IPS-NIHi11 (cell line): ENCODE measurements at regions not wholly inside any gene's neighbourhood (a gene's known extent, or its start where the extent isn't known, plus 50 kb on each side); places are given as distances from the start of the nearest gene placed in this dataset.

Experiments used
- DNase-seq: peaks from one replicate; pipeline ENCODE4 v3.0.0; 2012; ENCODE audit warnings: mixed read lengths, low spot score

DNA sequence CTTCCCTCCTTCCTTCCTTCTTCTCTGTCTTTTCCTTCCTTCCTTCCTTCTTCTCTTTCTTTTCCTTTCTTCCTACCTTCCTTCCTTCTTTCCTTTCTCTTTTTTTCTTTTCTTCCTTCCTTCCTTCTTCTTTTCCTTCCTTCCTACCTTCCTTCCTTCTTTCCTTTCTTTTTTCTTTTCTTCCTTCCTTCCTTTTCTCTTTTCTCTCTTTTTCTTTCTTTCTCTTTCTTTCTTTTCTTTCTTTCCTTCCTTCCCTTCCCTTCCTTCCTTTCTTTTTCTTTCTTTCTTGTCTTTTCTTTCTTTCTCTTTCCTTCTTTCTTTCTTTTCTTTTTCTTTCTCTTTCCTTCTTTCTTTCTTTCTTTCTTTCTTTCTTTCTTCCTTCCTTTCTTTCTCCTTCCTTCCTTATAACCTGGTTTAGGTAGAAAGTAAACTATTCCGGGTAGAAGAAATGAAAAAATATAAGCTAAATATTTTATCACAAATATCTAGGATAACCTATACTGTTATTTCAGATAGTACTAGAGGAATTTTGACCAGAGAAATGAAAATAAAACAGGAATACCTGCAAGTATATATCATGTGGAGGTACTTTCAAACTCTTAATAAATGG, 1741.8 kb upstream of the CDH9 start:
- no peak for DNase-seq

DNA sequence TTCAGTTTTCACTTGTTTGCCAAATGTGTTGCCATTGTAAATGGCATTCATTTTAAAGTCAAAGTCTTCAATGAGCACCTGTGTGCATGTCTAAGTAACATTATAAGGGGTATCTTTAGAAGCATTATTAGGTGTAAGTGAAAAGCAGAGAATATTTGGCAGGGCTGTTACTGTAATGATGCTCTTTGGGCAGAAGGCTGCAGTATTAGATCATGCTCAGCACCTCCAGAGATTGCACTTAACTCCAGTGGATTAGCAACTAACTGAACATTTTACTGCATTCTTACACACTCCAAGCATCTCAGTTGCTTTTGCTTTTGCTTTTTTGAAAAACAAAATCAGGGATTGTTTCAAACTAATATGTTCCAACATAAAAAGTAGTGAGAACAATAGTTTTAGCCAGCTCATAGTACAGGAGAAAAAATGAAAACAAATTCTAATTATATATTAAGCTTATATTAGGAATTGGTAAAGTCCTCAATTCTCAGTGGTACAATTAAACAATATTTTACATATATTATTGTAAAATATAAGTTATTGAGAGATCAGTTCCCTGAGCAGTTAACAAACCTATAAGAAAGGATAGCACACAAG, 1740.9 kb upstream of the CDH9 start:
- DNase-seq: peak; percentile 6

DNA sequence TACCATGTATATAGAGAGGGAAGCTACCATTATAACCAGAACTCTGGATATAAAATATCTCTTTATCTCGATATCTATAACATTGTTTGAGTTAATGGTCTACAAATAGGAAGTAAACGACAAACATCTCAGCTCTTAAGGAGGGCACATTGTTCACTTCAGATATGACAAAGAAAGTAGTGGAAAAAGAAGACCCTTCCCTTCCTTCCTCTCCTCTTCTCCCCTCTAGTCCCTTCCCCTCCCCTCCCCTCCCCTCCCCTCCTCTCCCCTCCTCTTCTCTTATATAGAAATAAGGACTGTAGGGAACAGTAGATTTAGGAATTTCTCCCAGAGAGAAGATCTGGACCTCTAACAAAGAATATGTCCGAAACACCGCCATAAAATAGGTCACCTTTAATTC, 1731.9 kb upstream of the CDH9 start:
- no peak for DNase-seq

DNA sequence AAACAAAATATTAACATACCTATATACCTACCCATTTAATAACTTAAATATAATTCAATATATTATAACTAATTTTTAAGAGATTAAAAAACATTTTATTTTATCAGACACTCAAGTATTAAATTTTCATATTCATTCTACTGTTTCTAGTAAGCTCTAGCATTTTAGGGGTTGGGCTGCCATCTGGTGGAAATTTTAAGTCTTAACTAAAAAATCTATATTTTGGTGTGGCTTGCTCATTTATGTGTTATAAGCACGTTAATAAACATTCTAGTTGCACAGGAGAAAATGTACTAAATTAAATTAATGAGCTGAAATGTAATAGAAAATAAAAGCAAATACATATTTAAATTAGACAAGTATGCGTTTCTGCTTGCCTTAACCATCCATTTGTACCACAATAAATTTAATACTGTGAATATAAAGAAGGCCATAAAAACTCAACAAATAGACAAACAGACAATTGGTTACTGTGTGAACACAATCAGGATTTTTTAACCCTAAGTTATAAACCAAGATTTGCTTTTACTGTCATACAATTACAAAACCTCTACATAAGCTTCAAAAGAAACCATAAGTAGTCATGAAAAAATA, 1728.3 kb upstream of the CDH9 start:
- DNase-seq: peak; percentile 9

DNA sequence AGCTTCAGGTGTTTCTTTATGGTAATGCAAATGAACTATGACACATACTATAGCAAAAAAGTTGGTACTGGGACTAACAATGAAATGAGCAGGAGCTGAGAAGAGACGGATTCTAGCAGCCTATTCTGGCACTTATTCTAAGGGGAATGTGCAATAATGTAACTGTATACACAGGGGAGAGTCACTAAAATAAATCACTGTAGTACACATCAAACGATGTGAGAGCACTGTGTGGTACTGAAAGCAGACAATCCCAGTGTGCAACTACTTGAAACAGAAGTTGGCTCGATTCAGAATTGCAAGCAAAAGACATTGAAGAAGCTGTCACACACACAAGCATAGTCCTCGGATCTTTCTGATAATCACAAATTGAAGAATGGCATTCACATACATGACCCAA, 1713.0 kb upstream of the CDH9 start:
- DNase-seq: no peak

DNA sequence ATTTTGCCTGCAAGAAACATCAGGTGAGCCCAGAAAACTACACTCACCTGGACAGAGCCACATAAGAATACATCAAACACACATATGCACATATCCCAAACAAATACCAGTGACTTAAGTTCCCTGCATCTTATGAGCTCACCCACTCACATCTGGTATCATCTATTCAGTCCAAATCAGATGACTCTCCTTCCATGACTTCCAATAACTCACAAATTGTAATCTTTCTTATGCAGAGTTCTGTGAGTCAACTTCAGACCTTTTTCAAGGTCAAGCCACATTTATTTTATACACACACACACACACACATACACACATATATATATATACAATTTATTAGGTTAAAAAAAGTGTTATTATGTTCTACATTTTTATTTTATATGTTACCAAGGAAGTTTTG, 1711.9 kb upstream of the CDH9 start:
- no peak for DNase-seq

DNA sequence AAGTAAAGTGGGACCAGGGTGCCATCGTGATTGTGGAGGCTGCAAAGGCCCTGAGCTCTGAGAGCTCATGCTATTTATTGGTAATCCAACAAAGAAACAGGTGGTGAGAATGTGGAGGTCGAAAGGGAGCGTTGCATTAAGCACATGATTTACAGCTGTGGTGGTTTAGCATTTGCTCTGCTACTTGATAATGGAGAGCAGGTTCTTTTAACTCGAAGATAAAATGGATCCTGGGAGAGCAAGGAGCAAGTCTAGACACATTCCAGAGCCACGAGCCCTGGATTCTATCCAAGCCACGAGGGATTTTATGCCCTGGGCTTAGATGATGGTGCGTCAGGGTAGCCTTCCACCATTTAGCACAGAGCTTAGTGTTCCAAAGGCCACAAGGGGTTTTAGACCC, 1710.1 kb upstream of the CDH9 start:
- no peak for DNase-seq

DNA sequence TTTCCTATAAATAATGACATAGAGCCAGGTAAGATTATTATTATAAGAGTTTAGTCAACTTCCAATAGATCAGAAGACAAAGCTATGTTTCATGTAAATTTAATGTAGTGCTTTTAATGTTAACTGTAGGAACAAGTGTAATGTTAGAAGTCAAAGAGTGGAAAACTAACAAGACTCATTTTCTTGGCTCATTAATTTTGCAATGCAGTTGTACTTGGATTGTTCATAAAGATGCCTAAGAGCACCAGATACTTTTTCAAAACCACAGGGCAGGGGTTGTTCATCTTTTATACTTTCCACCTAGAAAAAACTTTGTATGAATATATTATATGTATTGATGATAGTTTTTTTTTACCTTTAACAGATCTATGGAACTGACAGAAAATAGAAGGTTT, 1705.3 kb upstream of the CDH9 start:
- DNase-seq: no peak

DNA sequence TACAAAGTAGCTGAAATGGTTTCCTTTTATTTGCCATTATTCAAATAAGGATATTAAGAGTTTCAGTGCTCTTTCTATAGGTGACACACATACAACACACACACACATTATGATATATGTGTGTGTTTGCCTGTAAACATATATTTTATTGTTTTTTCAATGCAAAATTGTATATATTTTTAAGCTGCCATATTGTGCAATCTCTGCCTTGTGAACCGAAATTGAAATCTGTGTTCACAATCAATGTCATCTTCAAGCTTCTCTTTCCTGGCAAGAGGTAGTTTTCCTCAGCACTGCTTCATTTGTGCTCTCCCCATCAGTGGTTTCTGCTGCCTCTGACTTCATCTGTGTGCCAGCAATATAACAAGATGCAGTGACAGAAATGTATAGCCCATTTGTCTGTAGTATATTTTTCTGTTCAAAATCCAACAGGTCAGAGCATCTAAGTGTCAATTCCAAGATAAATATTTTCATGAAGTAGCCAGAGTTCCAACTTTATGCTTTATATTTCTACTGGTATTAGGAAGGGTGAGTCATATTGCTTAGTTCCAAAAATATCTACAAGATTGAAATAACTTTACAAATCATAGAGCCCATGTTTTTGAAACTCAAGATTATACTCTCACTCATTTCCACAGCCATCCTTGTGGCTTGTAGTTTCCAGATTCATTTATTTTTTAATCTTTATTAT, 1704.8 kb upstream of the CDH9 start:
- no peak for DNase-seq

DNA sequence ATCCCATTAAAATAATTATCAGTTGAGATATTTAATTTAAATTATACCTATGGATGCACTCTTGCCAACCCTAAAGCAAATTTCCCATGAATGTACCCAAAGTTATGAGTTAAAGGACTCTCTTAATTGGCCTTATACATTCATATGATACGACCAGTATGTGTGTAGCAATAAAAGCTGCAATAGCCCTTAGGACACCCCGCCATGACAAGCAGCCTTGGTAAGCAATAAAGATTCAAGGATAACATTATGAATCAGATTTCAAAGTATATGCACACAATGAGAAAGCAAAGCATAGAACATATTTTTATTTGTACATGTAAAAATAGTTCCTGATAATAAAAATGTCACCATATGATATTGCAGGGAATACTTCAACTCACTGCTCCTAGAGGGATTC, 1699.3 kb upstream of the CDH9 start:
- no peak for DNase-seq

DNA sequence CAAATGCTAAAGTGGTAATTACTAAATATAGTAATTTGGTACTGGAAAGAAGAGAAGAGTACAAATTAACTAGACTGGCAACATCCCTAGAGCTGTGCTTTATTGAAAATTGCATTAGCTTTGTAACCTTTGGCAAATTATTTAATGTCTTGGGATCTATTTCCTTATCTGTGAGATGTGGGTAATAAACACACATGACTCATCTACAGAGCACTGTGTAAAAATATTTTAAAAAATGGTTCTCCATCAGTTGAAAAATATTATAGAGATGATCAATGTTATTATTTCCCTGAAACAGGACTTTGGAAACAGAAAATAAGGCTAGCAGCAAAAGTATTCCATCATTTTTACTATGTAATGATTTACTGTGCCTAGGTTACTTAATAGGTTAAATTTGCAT, 1698.8 kb upstream of the CDH9 start:
- DNase-seq: no peak

DNA sequence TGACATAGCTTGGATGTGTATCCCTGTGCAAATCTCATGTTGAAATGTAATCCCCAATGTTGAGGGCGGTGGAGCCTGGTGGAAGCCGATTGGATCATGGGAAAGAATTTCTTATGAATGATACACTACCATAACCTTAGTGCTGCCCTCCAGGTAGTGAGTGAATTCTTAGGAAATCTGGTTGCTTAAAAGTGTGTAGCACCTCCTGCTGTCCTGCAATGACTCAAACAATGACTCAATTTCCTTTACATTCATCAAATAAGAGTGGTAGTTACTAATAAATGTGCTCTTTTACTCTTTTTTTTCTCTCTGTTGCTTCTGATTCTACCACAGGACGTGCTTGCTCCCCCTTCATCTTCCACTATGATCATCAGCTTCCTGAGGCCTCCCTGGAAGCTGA, 1696.0 kb upstream of the CDH9 start:
- no peak for DNase-seq

DNA sequence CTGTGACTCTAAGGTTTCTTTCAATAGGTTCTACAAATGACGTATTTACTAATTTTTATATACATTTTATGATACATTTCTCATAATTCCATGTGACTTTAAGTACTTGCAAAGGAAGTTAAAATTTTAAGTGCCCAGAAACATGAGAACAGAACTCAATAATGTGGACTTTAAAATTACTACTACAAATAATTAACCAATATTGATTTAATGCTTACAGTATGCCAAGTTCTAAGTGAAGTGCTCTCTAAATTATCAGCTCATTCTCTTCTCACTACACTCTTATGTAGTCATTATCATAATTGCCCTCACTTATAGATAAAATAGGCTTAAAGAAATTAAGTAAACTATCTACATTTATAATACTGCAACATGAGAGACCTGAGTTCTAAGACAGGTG, 1690.7 kb upstream of the CDH9 start:
- DNase-seq: no peak

DNA sequence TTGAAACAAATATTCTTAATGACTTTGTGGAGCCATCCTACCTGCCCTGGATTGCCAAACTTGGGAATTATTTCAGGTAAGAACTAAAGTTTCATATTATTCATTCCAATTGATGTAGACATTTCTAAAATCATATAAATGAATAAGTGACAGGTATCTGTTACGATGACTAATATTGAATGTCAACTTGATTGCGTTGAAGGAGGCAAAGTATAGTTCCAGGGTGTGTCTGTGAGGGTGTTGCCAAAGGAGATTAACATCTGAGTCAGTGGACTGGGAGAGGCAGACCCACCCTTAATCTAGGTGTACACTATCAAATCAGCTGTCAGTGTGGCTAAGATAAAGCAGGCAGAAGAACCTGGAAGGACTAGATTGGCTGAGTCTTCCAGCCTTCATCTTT, 1688.4 kb upstream of the CDH9 start:
- no peak for DNase-seq

DNA sequence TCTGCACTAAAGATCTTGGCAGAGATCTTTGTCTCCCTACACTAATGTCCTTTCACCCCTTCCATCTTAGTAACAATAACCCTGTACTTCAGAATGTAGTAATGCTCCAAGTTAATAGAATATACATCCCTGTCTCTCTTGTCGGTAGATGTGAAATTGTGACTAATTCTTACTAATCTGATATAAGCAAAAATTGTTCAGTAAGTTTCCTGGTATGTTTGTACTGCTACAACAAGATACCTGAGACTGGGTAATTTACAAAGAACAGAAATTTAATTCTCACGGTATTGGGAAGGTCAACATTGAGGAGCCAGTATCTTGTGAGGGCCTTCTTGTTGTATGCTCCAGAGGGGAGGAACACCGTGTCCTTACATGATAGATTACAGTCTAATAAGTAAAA, 1686.6 kb upstream of the CDH9 start:
- no peak for DNase-seq

DNA sequence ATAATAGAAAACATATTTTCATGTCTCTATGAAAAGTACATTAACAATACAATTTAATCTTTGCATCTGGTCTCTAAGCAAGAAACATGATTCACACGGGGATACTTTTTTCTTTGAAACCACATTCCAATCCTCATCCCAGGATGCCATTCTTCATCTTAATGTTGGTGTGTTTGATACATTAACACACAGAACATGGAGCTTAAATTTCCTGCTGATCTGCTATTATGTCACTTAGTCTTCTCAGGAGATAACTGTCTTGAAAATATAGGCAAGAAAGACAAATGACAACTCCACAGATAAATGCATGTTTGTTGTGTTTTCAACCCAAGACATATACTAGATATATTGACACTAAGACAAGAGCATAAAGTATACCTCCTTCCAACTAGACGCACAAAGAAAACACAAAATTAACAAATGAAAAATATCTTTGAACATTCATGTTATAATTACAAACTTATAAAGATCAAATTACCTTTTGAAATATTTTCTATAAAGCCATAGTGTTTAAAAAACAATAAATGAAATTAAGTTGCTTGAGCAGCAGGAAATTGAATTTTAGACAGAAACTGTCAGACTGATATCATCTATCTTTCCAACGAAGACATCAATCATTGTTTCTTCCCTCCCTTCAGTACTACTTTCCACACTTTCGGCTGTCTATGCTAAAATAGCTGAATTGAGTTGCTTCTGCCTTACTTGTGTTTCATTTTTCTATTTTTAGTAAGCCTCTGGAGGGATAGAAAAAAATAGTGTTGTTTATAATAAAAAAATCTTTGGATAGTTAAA, 1676.7 kb upstream of the CDH9 start:
- no peak for DNase-seq

DNA sequence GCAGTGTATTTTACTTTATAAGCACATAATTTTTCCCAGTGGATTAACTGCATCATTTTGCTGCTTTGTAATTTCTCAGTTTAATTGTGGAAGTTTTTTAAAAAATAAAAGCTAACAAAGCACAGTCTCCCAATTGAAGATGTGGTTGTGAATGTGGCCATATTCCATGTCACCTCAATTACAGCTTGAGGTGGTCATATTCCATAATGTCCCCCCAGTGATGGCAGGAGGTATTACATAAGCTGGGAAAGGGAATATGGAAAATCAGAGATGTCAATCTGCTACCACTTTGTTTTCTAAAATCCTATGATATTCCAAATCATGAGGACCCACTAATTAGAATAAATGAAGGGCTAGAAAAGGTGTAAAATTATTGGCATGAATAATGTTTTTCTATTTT, 1672.0 kb upstream of the CDH9 start:
- peak; percentile 7 for DNase-seq

DNA sequence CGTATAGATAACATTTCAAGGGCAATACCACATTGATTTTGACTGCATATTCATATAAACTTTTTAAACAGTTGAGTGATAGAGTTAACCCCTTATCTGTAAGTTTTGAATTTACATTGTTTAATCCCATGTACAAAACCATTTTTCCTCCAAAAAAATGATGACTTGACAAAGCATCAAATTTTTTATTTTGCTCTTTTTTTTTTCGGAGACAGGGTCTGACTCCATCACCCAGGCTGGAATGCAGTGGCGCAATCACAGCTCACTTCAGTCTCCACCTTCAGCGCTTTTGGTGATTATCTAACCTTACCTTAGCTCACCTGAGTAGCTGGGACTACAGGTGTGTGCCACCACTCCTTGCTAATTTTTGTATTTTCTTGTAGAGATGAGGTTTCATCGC, 1670.1 kb upstream of the CDH9 start:
- DNase-seq: no peak

DNA sequence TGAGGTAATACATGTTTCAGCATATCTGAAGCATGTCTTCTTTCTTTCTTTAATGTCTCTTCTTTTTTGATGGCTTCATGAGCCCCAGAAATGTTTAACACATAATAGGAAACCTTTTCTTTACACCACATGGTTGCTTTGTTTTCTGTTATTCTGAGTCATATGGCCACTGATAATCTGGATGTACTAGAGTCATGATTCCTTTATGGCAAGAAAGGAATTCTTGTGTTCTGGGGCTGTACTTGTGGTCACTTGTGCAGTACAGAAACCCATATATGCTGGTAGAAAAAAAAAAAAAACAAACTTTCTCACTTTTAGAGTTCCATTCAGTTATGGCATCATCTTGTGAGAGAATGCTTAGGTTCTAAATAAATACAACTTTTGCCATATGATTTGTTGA, 1669.3 kb upstream of the CDH9 start:
- DNase-seq: no peak

DNA sequence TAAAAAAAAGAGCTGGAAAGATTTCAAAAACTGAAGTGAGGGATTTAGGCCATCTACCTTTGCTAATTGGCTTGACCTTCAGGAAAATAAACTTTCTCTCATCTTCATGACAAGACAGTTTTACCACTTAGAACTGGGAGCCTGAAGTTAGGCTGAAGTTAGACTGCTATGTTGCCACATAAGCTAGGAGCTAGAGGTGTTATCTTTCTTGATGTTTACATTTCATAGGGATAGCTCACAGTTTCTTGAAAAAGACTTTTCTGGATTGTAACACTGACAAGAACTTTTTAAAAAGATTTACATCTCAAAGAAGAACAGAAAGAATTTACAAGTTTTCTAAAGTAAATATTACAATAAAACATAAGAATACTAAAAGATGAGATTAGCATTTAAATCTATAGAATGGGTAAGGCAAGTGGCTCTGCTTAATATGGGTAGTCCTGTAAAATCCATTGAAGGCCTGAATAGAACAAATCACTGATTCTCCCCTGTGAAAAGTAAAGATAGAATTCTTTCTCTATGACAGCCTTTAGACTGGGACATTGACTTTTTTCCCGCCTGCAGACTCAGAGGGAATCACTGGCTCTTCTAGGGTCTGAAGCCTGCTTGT, 1665.4 kb upstream of the CDH9 start:
- DNase-seq: peak; percentile 4

DNA sequence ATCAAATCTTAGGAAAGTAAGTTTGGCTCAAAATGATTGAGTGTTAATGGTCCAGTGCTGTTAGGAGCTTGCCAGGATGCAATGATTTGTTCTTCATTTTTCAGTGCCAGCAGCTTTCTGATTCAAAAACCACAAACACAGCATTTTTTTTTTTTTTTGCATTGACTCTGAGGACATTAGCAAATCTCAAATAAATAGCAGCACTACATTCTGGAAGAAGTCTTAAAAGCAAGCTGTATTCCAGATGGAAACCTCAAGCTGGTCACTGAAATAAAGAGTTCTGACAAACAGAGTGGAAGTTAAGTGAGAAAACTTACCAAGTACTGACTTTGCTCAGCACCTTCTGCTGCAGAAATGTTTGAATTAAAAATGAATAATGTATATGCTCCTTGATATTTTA, 1653.1 kb upstream of the CDH9 start:
- no peak for DNase-seq

DNA sequence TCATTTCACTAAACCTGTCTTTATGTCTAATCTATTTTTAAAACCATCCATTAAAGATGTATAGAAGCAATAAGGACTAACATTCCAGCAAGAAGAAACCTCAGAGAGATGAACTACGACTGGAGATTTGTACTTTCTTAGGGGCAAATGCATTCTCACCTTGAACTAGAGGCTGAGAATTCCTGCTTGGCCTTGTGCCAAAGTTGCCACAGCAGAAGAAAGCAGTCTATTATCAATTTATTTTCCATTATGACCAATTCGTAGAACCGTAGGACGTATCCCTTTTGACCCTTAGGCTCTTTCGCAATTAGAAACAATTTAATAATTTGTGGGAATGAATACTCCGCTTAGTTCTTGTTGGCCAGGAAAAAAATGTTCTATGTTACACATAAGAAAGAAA, 1647.4 kb upstream of the CDH9 start:
- no peak for DNase-seq
